Spleen (tissue), 11 donors: ENCODE measurements at regions not wholly inside any gene's neighbourhood (a gene's known extent, or its start where the extent isn't known, plus 50 kb on each side); places are given as distances from the start of the nearest gene placed in this dataset.

ENCODE experiments used
- DNase-seq: peaks from one replicate; pipeline ENCODE4 v3.0.0-alpha.2; 2020
- H3K27ac ChIP-seq, 8 donors: fragments of 200-600 bp; sonication (generic) in 7 of 8; 1 replicate in 4 of 8; 2 replicates in 4 of 8; pipeline versions ENCODE4 v1.5.0 to v1.8.0; 2016 to 2021; ENCODE audit warnings: inconsistent platforms in 4 of 8, mild to moderate bottlenecking in 4 of 8, moderate library complexity in 1 of 8
- H3K27me3 ChIP-seq, 7 donors: fragments of 200-600 bp; sonication (generic) in 6 of 7; replicated peaks in 1 of 7; 1 replicate in 4 of 7; 2 replicates in 3 of 7; pipeline versions ENCODE4 v1.5.0 to v1.8.0; 2016 to 2021; ENCODE audit warnings: inconsistent platforms in 3 of 7, mild to moderate bottlenecking in 1 of 7
- H3K36me3 ChIP-seq, 6 donors: fragments of 200-600 bp; sonication (generic) in 5 of 6; 1 replicate in 4 of 6; 2 replicates in 2 of 6; pipeline versions ENCODE4 v1.5.0 to v1.8.0; 2016 to 2021; ENCODE audit warnings: inconsistent platforms in 2 of 6
- H3K4me1 ChIP-seq, 6 donors: fragments of 200-600 bp; sonication (generic) in 5 of 6; 1 replicate in 3 of 6; 2 replicates in 3 of 6; pipeline versions ENCODE4 v1.5.0 to v1.8.0; 2016 to 2021; ENCODE audit warnings: inconsistent platforms in 3 of 6
- H3K4me3 ChIP-seq, 8 donors: fragments of 200-600 bp; sonication (generic) in 7 of 8; 1 replicate in 4 of 8; 2 replicates in 4 of 8; pipeline versions ENCODE4 v1.5.0 to v1.8.0; 2016 to 2021; ENCODE audit warnings: inconsistent platforms in 4 of 8, mild to moderate bottlenecking in 4 of 8, moderate library complexity in 2 of 8
- H3K9me3 ChIP-seq, 8 donors: fragments of 200-600 bp; sonication (generic) in 7 of 8; 1 replicate in 4 of 8; 2 replicates in 4 of 8; pipeline versions ENCODE4 v1.5.0 to v1.8.0; 2016 to 2021; ENCODE audit warnings: inconsistent platforms in 4 of 8
- POLR2A ChIP-seq, 3 donors: fragments of 450-650 bp; IDR thresholded peaks; one replicate each; pipeline ENCODE4 v1.5.1; 2017; ENCODE audit warnings: antibody characterized with exemption in 3 of 3, mild to moderate bottlenecking in 1 of 3
- POLR2AphosphoS5 ChIP-seq, 3 donors: sonication (generic); formaldehyde crosslinking; IDR thresholded peaks; one replicate each; pipeline ENCODE4 v1.5.1; 2017; ENCODE audit warnings: antibody characterized with exemption in 3 of 3
- WGBS, 5 donors: extraction: QIAGEN DNeasy Blood & Tissue Kit in 3 of 5; methylation state at CpG; one replicate each; pipeline versions ENCODE4 v1.1.5 to v1.1.7; 2013 to 2018; 5-methylcytosine and 5-hydroxymethylcytosine counted together
- intact Hi-C: fragments of 100-400 bp; cut with DNase I; formaldehyde crosslinking; loops from one replicate; pipeline ENCODE4 v1.15.0; 2023; ENCODE audit warnings: low total_unique reads
- TF ChIP-seq, protein P1 (sequence below), 11 experiments: fragments of 200-600 bp in 7 of 11; fragments of 450-650 bp in 4 of 11; sonication (generic) in 4 of 11; IDR thresholded peaks in 8 of 11; conservative IDR thresholded peaks in 3 of 11; 1 replicate in 7 of 11; 2 replicates in 4 of 11; pipeline versions ENCODE4 v1.4.0 to v1.8.0; 2016 to 2021; ENCODE audit warnings: antibody characterized with exemption in 11 of 11, inconsistent platforms in 4 of 11, mild to moderate bottlenecking in 1 of 11
- donor health status: healthy with polysubstance abuse.
- donor health status: DM: no; HTN: no; CAD: no; lungs with moderate emphysema.
- donor health status: DM: no; HTN: no; CAD: no.
- donor health status: Bipolar disorder and iron deficiency.
- donor health status: healthy.
- donor health status: DM: no; HTN: no; CAD: no.
- donor health status: DM: yes; HTN: yes; CAD: no.

DNA sequence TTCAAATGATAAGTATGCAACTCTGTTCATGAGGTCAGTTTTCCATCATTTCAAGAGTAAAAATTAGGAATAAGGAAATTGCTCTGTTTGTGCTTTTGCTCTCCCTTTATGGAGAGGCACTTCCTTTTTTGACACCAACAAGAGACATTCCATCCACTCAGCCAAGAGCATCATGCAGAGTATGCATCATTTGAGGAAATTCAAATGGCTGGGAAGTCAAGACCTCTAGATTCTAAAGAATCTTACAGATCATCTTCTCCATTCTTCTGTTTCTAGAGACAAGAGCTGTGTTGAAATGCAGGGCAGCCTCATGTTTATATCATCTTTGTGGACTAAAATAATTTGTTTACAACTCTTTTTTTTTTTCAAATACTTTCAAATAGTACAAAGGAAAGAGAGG lies 669.4 kb downstream of the CDH11 start:
- intact Hi-C loops, result no loop called here

DNA sequence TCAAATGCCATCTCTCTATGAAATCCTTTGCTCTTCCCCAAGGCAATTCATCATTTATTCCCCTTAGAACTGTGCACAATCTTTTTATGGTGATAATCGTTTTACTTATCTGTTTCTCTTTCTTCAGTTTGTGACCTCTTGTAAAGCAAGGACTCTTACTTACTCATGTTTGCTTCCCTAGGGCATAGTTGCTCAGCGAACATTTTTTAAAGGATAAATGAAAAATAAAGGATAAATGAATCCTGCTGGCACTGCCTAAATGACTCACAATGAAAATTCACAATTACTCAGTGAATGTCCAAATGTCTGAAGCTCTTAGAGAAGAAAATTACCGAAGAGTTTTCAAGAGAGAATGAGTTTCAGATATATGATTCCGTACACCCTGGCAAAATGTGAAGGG lies 671.7 kb downstream of the CDH11 start:
- DNase-seq, result no peak
- H3K9me3 ChIP-seq, result peaks cover 0 to 14% (median 0%) of the 10 kb centered on the region in 8 donors
- no peaks in the 10 kb centered on the region for H3K36me3 ChIP-seq
- 78 to 92% (median 83%) methylated on average over 4 of the region's 4 CpGs for WGBS, 5 donors
- intact Hi-C loops, result no loop called here
- TF ChIP-seq, protein P1, sequence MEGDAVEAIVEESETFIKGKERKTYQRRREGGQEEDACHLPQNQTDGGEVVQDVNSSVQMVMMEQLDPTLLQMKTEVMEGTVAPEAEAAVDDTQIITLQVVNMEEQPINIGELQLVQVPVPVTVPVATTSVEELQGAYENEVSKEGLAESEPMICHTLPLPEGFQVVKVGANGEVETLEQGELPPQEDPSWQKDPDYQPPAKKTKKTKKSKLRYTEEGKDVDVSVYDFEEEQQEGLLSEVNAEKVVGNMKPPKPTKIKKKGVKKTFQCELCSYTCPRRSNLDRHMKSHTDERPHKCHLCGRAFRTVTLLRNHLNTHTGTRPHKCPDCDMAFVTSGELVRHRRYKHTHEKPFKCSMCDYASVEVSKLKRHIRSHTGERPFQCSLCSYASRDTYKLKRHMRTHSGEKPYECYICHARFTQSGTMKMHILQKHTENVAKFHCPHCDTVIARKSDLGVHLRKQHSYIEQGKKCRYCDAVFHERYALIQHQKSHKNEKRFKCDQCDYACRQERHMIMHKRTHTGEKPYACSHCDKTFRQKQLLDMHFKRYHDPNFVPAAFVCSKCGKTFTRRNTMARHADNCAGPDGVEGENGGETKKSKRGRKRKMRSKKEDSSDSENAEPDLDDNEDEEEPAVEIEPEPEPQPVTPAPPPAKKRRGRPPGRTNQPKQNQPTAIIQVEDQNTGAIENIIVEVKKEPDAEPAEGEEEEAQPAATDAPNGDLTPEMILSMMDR (IDR thresholded peaks at IDR 0.05 in 8 of 11, conservative IDR thresholded peaks at IDR 0.05 in 3 of 11), result no peak
- no peak for TF ChIP-seq POLR2A (IDR thresholded peaks at IDR 0.05)
- H3K4me1 ChIP-seq, result no peaks in the 10 kb centered on the region
- no peak overlapping the region for H3K4me3 ChIP-seq
- no peaks in the 10 kb centered on the region for H3K27me3 ChIP-seq
- H3K27ac ChIP-seq, result no peak overlapping the region

More for the DNA sequence above, 669.4 kb downstream of the CDH11 start:
- Histone ChIP-seq H3K4me1 (no peaks in the 10 kb centered on the region), H3K36me3 (no peaks in the 10 kb centered on the region), H3K27me3 (no peaks in the 10 kb centered on the region), H3K27ac (no peak overlapping the region), H3K4me3 (no peak overlapping the region), H3K9me3 (peaks cover 0 to 14% (median 0%) of the 10 kb centered on the region in 8 donors)
- TF ChIP-seq POLR2A (IDR thresholded peaks at IDR 0.05) (no peak), POLR2AphosphoS5 (IDR thresholded peaks at IDR 0.05) (no peak)
- TF ChIP-seq, protein P1 (IDR thresholded peaks at IDR 0.05 in 8 of 11, conservative IDR thresholded peaks at IDR 0.05 in 3 of 11), result no peak
- DNase-seq, result no peak

DNA sequence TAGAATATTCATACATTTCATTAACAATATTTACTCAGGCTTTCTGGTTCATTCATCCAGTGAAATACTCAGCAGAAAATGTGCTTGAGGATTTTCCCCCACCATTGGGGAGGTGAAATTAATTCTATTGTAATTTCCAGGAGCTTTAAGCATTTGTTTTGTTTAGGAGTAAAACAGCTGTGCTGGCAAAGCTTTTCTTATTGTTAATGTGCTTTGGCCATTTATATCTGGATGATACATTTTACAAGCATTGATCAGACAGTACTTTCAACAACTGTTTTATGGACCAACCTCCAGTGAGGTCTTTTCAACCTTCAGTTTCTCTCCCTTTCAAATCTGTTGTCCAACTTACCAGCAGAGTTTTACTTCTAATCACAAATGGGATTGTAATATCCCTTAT lies 672.4 kb downstream of the CDH11 start:
- no peak overlapping the region for H3K27ac ChIP-seq
- peaks cover 0 to 14% (median 0%) of the 10 kb centered on the region in 8 donors for H3K9me3 ChIP-seq
- H3K36me3 ChIP-seq, result no peaks in the 10 kb centered on the region
- no peak overlapping the region for H3K4me3 ChIP-seq
- no peaks in the 10 kb centered on the region for H3K4me1 ChIP-seq
- intact Hi-C loops, result loop anchor here (10.0 kb wide), 1 partner anchor 65 kb away; no protein-coding TSS in a partner anchor
- no peaks in the 10 kb centered on the region for H3K27me3 ChIP-seq
- TF ChIP-seq POLR2A (IDR thresholded peaks at IDR 0.05) (no peak), POLR2AphosphoS5 (IDR thresholded peaks at IDR 0.05) (no peak)
- TF ChIP-seq, protein P1 (IDR thresholded peaks at IDR 0.05 in 8 of 11, conservative IDR thresholded peaks at IDR 0.05 in 3 of 11), result no peak
- DNase-seq, result no peak

DNA sequence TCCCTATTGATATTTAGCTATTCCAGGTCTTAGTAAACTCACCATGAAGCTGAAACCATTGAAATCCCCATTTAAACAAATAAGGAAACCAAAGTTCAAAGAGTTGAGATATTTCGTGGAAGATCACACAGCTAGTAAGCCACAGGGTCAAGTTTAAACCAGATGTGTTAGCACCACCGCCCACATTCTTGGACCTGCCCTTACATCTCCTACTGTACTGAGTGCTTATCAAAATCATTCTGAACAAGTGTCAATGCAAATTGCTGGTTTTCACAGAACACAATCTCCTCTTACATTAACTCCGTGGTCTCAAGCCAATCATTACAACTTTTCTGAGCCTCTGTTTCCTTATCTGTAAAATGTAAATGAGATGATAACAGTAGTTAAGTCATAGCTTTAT lies 676.2 kb downstream of the CDH11 start:
- no peaks in the 10 kb centered on the region for H3K27me3 ChIP-seq
- H3K27ac ChIP-seq, result no peak overlapping the region
- H3K36me3 ChIP-seq, result no peaks in the 10 kb centered on the region
- H3K4me1 ChIP-seq, result no peaks in the 10 kb centered on the region
- intact Hi-C loops, result loop anchor here (10.0 kb wide), 1 partner anchor 61 kb away; no protein-coding TSS in a partner anchor
- TF ChIP-seq POLR2A (IDR thresholded peaks at IDR 0.05) (no peak), POLR2AphosphoS5 (IDR thresholded peaks at IDR 0.05) (no peak)
- TF ChIP-seq, protein P1 (IDR thresholded peaks at IDR 0.05 in 8 of 11, conservative IDR thresholded peaks at IDR 0.05 in 3 of 11), result no peak
- no peak overlapping the region for H3K4me3 ChIP-seq
- peaks cover 0 to 4% (median 0%) of the 10 kb centered on the region in 8 donors for H3K9me3 ChIP-seq
- DNase-seq, result no peak
- 55 to 63% (median 62%) methylated on average over 3 of the region's 3 CpGs for WGBS, 5 donors
